HEK293 (cell line): ENCODE measurements at regions not wholly inside any gene's neighbourhood (a gene's known extent, or its start where the extent isn't known, plus 50 kb on each side); places are given as distances from the start of the nearest gene placed in this dataset.

ENCODE experiments used
- CTCF ChIA-PET: fragments of 350-600 bp; formaldehyde crosslinking; extraction: SDS; loops from one replicate; lab custom pipeline; 2021; ENCODE audit warnings: antibody characterized with exemption; lab: Yijun Ruan, JAX
- POLR2A ChIA-PET: fragments of 300-600 bp; formaldehyde crosslinking; extraction: SDS; loops from one replicate; lab custom pipeline; 2020; ENCODE audit warnings: antibody characterized with exemption, inconsistent platforms; lab: Yijun Ruan, JAX
- H3K27ac ChIP-seq: fragments of 200-500 bp; sonication (Bioruptor generic); 2 replicates; pipeline ENCODE4 v1.5.1; 2014; ENCODE audit warnings: low read depth, low read length, control low read depth, inconsistent platforms; ENCODE audit errors: extremely low read depth
- H3K36me3 ChIP-seq, 2 experiments: fragments of 200-500 bp in 1 of 2; sonication (Bioruptor generic) in 1 of 2; 1 replicate in 1 of 2; 2 replicates in 1 of 2; pipeline ENCODE4 v1.5.1; 2014 to 2017; ENCODE audit warnings: inconsistent platforms in 2 of 2, low read length in 2 of 2; ENCODE audit not compliant: control insufficient read depth in 2 of 2, insufficient read depth in 1 of 2
- H3K4me1 ChIP-seq: fragments of 200-500 bp; sonication (Bioruptor generic); 2 replicates; pipeline ENCODE4 v1.5.1; 2014; ENCODE audit warnings: mild to moderate bottlenecking, low read length, inconsistent platforms; ENCODE audit not compliant: control insufficient read depth, insufficient read depth
- H3K4me3 ChIP-seq: 2 replicates; pipeline ENCODE4 v1.5.1; 2011; ENCODE audit warnings: low read depth, mild to moderate bottlenecking, control low read depth, low read length, moderate library complexity
- H3K9me3 ChIP-seq: fragments of 200-500 bp; sonication (Bioruptor generic); 2 replicates; pipeline ENCODE4 v1.5.1; 2014; ENCODE audit warnings: low read depth, low read length, inconsistent platforms; ENCODE audit not compliant: control insufficient read depth, insufficient read depth
- FEZF1 ChIP-seq: fragments of 450-650 bp; formaldehyde crosslinking; IDR thresholded peaks from 2 replicates; pipeline ENCODE4 v1.5.1; 2016; ENCODE audit warnings: missing biosample characterization, missing genetic modification characterization
- GLI2 ChIP-seq: fragments of 450-650 bp; formaldehyde crosslinking; IDR thresholded peaks from 2 replicates; pipeline ENCODE4; 2017; ENCODE audit warnings: missing biosample characterization, missing genetic modification characterization, low read depth, borderline replicate concordance
- HOXA7 ChIP-seq: sonication (generic); formaldehyde crosslinking; IDR thresholded peaks from 2 replicates; pipeline ENCODE4 v1.8.1; 2022; ENCODE audit warnings: missing genetic modification reagents, borderline replicate concordance
- RBAK ChIP-seq: fragments of 450-650 bp; formaldehyde crosslinking; IDR thresholded peaks from 2 replicates; pipeline ENCODE4 v1.5.1; 2016; ENCODE audit warnings: missing biosample characterization, missing genetic modification characterization
- SALL2 ChIP-seq: fragments of 450-650 bp; formaldehyde crosslinking; IDR thresholded peaks from 2 replicates; pipeline ENCODE4 v1.5.0; 2017; ENCODE audit warnings: missing biosample characterization, mild to moderate bottlenecking, missing genetic modification characterization, borderline replicate concordance
- SETDB1 ChIP-seq: IDR thresholded peaks from one replicate; pipeline ENCODE4 v1.6.1; 2017; ENCODE audit warnings: mild to moderate bottlenecking, low read length, moderate library complexity, mixed read lengths; ENCODE audit not compliant: insufficient read length
- TRIM28 ChIP-seq: IDR thresholded peaks from 2 replicates; pipeline ENCODE4 v1.6.1; 2011; ENCODE audit warnings: low read length, control low read depth, borderline replicate concordance
- ZBTB17 ChIP-seq: fragments of 450-650 bp; formaldehyde crosslinking; IDR thresholded peaks from 2 replicates; pipeline ENCODE4 v1.5.1; 2016; ENCODE audit warnings: missing biosample characterization, missing genetic modification characterization
- ZFP37 ChIP-seq: fragments of 450-650 bp; formaldehyde crosslinking; IDR thresholded peaks from 2 replicates; pipeline ENCODE4 v1.5.1; 2016; ENCODE audit warnings: missing biosample characterization, missing genetic modification characterization
- ZNF10 ChIP-seq: fragments of 450-650 bp; formaldehyde crosslinking; IDR thresholded peaks from 2 replicates; pipeline ENCODE4 v1.5.1; 2017; ENCODE audit warnings: missing biosample characterization, missing genetic modification characterization
- ZNF146 ChIP-seq: fragments of 450-650 bp; formaldehyde crosslinking; IDR thresholded peaks from 2 replicates; pipeline ENCODE4 v1.5.1; 2016; ENCODE audit warnings: missing biosample characterization, missing genetic modification characterization
- ZNF157 ChIP-seq: fragments of 450-650 bp; formaldehyde crosslinking; IDR thresholded peaks from 2 replicates; pipeline ENCODE4 v1.5.1; 2016; ENCODE audit warnings: missing biosample characterization, missing genetic modification characterization
- ZNF350 ChIP-seq: fragments of 450-650 bp; formaldehyde crosslinking; IDR thresholded peaks from 2 replicates; pipeline ENCODE4 v1.5.0; 2017; ENCODE audit warnings: missing biosample characterization, mild to moderate bottlenecking, missing genetic modification characterization
- ZNF473 ChIP-seq: fragments of 450-650 bp; formaldehyde crosslinking; IDR thresholded peaks from 2 replicates; pipeline ENCODE4 v1.5.1; 2017; ENCODE audit warnings: missing biosample characterization, missing genetic modification characterization
- ZNF514 ChIP-seq: fragments of 450-650 bp; formaldehyde crosslinking; IDR thresholded peaks from 2 replicates; pipeline ENCODE4 v1.5.1; 2016; ENCODE audit warnings: missing biosample characterization, missing genetic modification characterization
- ZNF549 ChIP-seq: fragments of 450-650 bp; IDR thresholded peaks from 2 replicates; pipeline ENCODE4 v1.5.1; 2018; ENCODE audit warnings: missing biosample characterization, missing genetic modification characterization, mild to moderate bottlenecking, inconsistent platforms, moderate library complexity
- ZNF560 ChIP-seq: fragments of 450-650 bp; formaldehyde crosslinking; IDR thresholded peaks from 2 replicates; pipeline ENCODE4 v1.5.1; 2017; ENCODE audit warnings: missing biosample characterization, missing genetic modification characterization, borderline replicate concordance
- ZNF596 ChIP-seq: fragments of 450-650 bp; IDR thresholded peaks from 2 replicates; pipeline ENCODE4 v1.5.0; 2018; ENCODE audit warnings: missing biosample characterization, mild to moderate bottlenecking, missing genetic modification characterization, moderate library complexity
- ZNF792 ChIP-seq: fragments of 450-650 bp; formaldehyde crosslinking; IDR thresholded peaks from 2 replicates; pipeline ENCODE4 v1.5.1; 2016; ENCODE audit warnings: missing biosample characterization, missing genetic modification characterization
- ZNF830 ChIP-seq: fragments of 450-650 bp; IDR thresholded peaks from 2 replicates; pipeline ENCODE4 v1.5.0; 2018; ENCODE audit warnings: missing biosample characterization, missing genetic modification characterization, low read depth, mild to moderate bottlenecking, moderate library complexity
- ZNF837 ChIP-seq: fragments of 450-650 bp; formaldehyde crosslinking; IDR thresholded peaks from 2 replicates; pipeline ENCODE4 v1.5.1; 2016; ENCODE audit warnings: missing biosample characterization, missing genetic modification characterization
- ZSCAN23 ChIP-seq: fragments of 450-650 bp; formaldehyde crosslinking; IDR thresholded peaks from 2 replicates; pipeline ENCODE4 v1.5.1; 2016; ENCODE audit warnings: missing biosample characterization, missing genetic modification characterization
- TF ChIP-seq, protein P1 (sequence below): fragments of 450-650 bp; formaldehyde crosslinking; IDR thresholded peaks from 2 replicates; pipeline ENCODE4 v1.5.1; 2016; ENCODE audit warnings: missing biosample characterization, missing genetic modification characterization
- TF ChIP-seq, protein P2 (sequence below): fragments of 450-650 bp; formaldehyde crosslinking; IDR thresholded peaks from 2 replicates; pipeline ENCODE4 v1.5.1; 2016; ENCODE audit warnings: missing biosample characterization, missing genetic modification characterization
- TF ChIP-seq, protein P3 (sequence below): fragments of 450-650 bp; formaldehyde crosslinking; IDR thresholded peaks from 2 replicates; pipeline ENCODE4 v1.5.1; 2016; ENCODE audit warnings: missing biosample characterization, missing genetic modification characterization
- TF ChIP-seq, protein P4 (sequence below): fragments of 450-650 bp; formaldehyde crosslinking; conservative IDR thresholded peaks from 2 replicates; pipeline ENCODE4 v1.5.1; 2016; ENCODE audit warnings: low read depth, missing biosample characterization, missing genetic modification characterization
- TF ChIP-seq, protein P5 (sequence below): fragments of 450-650 bp; formaldehyde crosslinking; optimal IDR thresholded peaks from 2 replicates; pipeline ENCODE3; 2016; ENCODE audit warnings: missing biosample characterization, mild to moderate bottlenecking, missing genetic modification characterization

DNA sequence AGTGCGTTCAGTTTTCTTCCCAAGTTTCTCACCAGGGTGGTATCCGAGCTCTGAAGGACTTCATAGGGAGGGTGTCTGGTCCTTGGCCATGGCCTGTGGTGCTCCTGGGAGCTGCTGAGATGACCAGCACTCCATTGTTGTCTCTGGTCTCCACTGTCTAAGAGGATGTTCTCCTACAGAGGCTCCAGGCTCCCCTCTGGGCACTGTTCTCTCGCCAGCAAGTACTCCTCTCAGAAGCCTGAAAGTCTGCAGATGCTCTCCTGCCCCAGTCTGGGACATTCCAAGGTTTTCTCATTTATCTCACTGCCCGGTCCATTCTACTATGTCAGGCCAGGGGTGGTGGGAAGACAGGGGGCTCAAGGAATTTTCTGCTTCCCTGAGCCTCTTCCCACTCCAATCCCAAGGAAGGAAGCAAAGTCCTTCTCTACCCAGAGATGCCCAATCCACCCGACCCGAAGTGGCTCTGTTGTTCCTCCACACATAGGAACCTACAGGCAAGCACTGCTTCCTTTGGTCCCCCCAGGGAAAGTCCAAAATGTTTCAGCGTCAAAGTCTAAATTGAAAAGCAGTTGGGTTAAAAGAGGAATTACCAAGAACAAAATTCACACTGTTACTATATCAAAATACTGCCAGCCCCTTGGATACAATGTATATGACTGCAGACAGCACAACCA, 110.5 kb downstream of the GYPC start:
- CTCF ChIA-PET: no interaction called here
- TF ChIP-seq ZNF560 (no peak), TRIM28 (no peak), GLI2 (no peak), ZNF146 (tag by site-specific recombination) (no peak), ZNF549 (no peak), RBAK (tag by site-specific recombination) (no peak), SETDB1 (no peak), ZBTB17 (tag by site-specific recombination) (no peak)
- TF ChIP-seq, protein P1, sequence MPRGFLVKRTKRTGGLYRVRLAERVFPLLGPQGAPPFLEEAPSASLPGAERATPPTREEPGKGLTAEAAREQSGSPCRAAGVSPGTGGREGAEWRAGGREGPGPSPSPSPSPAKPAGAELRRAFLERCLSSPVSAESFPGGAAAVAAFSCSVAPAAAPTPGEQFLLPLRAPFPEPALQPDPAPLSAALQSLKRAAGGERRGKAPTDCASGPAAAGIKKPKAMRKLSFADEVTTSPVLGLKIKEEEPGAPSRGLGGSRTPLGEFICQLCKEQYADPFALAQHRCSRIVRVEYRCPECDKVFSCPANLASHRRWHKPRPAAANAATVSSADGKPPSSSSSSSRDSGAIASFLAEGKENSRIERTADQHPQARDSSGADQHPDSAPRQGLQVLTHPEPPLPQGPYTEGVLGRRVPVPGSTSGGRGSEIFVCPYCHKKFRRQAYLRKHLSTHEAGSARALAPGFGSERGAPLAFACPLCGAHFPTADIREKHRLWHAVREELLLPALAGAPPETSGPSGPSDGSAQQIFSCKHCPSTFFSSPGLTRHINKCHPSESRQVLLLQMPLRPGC (tag by site-specific recombination): no peak
- TF ChIP-seq, protein P2, sequence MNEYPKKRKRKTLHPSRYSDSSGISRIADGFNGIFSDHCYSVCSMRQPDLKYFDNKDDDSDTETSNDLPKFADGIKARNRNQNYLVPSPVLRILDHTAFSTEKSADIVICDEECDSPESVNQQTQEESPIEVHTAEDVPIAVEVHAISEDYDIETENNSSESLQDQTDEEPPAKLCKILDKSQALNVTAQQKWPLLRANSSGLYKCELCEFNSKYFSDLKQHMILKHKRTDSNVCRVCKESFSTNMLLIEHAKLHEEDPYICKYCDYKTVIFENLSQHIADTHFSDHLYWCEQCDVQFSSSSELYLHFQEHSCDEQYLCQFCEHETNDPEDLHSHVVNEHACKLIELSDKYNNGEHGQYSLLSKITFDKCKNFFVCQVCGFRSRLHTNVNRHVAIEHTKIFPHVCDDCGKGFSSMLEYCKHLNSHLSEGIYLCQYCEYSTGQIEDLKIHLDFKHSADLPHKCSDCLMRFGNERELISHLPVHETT (tag by site-specific recombination): no peak
- TF ChIP-seq, protein P3, sequence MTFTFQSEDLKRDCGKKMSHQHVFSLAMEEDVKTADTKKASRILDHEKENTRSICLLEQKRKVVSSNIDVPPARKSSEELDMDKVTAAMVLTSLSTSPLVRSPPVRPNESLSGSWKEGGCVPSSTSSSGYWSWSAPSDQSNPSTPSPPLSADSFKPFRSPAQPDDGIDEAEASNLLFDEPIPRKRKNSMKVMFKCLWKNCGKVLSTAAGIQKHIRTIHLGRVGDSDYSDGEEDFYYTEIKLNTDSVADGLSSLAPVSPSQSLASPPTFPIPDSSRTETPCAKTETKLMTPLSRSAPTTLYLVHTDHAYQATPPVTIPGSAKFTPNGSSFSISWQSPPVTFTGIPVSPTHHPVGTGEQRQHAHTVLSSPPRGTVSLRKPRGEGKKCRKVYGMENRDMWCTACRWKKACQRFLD (tag by site-specific recombination): no peak
- Histone ChIP-seq H3K4me1 (no peaks in the 10 kb centered on the region), H3K36me3 (no peaks in the 10 kb centered on the region), H3K9me3 (no peaks in the 10 kb centered on the region), H3K27ac (no peak overlapping the region), H3K4me3 (no peak overlapping the region)
- POLR2A ChIA-PET: no interaction called here

DNA sequence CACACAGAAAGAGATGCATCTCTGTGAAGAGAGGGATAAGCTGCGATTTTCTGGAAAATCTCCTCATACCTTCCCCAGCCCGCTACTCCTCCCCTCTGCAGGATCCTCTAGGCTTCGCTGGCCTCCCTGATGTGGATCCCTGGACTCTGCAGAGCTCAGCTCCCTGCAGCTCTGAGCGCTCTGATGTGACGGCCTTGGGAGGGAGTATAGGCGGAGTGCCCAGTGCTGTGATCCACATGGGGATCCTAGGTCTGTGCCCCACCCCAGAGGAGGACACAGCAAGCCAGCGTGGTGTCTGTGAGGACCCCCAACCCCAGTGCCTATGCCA, 111.0 kb downstream of the GYPC start:
- Histone ChIP-seq H3K4me1 (no peaks in the 10 kb centered on the region), H3K36me3 (no peaks in the 10 kb centered on the region), H3K4me3 (no peak overlapping the region), H3K27ac (no peak overlapping the region), H3K9me3 (no peaks in the 10 kb centered on the region)
- ChIA-PET POLR2A (no interaction called here), CTCF (no interaction called here)
- TF ChIP-seq ZNF792 (tag by site-specific recombination) (no peak), ZNF473 (tag by site-specific recombination) (no peak), ZNF514 (tag by site-specific recombination) (no peak), ZSCAN23 (tag by site-specific recombination) (no peak), ZNF157 (no peak), ZNF596 (tag by site-specific recombination) (no peak), ZFP37 (tag by site-specific recombination) (no peak), SALL2 (tag by site-specific recombination) (no peak), ZNF560 (no peak), FEZF1 (no peak), ZNF837 (tag by site-specific recombination) (no peak), ZNF350 (tag by site-specific recombination) (no peak), HOXA7 (CRISPR knock-in tag) (no peak), ZNF830 (no peak), ZNF10 (no peak)
- TF ChIP-seq, protein P4, sequence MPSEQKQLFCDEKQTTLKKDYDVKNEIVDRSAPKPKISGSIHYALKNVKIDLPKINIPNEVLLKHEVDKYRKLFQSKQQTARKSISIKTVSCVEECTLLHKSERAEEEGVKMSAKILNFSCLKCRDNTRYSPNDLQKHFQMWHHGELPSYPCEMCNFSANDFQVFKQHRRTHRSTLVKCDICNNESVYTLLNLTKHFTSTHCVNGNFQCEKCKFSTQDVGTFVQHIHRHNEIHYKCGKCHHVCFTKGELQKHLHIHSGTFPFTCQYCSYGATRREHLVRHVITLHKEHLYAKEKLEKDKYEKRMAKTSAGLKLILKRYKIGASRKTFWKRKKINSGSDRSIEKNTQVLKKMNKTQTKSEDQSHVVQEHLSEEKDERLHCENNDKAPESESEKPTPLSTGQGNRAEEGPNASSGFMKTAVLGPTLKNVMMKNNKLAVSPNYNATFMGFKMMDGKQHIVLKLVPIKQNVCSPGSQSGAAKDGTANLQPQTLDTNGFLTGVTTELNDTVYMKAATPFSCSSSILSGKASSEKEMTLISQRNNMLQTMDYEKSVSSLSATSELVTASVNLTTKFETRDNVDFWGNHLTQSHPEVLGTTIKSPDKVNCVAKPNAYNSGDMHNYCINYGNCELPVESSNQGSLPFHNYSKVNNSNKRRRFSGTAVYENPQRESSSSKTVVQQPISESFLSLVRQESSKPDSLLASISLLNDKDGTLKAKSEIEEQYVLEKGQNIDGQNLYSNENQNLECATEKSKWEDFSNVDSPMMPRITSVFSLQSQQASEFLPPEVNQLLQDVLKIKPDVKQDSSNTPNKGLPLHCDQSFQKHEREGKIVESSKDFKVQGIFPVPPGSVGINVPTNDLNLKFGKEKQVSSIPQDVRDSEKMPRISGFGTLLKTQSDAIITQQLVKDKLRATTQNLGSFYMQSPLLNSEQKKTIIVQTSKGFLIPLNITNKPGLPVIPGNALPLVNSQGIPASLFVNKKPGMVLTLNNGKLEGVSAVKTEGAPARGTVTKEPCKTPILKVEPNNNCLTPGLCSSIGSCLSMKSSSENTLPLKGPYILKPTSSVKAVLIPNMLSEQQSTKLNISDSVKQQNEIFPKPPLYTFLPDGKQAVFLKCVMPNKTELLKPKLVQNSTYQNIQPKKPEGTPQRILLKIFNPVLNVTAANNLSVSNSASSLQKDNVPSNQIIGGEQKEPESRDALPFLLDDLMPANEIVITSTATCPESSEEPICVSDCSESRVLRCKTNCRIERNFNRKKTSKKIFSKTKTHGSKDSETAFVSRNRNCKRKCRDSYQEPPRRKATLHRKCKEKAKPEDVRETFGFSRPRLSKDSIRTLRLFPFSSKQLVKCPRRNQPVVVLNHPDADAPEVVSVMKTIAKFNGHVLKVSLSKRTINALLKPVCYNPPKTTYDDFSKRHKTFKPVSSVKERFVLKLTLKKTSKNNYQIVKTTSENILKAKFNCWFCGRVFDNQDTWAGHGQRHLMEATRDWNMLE: no peak
- TF ChIP-seq, protein P5, sequence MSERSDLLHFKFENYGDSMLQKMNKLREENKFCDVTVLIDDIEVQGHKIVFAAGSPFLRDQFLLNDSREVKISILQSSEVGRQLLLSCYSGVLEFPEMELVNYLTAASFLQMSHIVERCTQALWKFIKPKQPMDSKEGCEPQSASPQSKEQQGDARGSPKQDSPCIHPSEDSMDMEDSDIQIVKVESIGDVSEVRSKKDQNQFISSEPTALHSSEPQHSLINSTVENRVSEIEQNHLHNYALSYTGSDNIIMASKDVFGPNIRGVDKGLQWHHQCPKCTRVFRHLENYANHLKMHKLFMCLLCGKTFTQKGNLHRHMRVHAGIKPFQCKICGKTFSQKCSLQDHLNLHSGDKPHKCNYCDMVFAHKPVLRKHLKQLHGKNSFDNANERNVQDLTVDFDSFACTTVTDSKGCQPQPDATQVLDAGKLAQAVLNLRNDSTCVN (tag by site-specific recombination): no peak
